T-helper 2 cell (primary cell): ENCODE measurements at regions not wholly inside any gene's neighbourhood (a gene's known extent, or its start where the extent isn't known, plus 50 kb on each side); places are given as distances from the start of the nearest gene placed in this dataset.

Source experiments
- DNase-seq, 5 experiments: peaks; one replicate each; pipeline versions ENCODE4 v3.0.0 to v3.0.0-alpha.2; 2012 to 2022

DNA sequence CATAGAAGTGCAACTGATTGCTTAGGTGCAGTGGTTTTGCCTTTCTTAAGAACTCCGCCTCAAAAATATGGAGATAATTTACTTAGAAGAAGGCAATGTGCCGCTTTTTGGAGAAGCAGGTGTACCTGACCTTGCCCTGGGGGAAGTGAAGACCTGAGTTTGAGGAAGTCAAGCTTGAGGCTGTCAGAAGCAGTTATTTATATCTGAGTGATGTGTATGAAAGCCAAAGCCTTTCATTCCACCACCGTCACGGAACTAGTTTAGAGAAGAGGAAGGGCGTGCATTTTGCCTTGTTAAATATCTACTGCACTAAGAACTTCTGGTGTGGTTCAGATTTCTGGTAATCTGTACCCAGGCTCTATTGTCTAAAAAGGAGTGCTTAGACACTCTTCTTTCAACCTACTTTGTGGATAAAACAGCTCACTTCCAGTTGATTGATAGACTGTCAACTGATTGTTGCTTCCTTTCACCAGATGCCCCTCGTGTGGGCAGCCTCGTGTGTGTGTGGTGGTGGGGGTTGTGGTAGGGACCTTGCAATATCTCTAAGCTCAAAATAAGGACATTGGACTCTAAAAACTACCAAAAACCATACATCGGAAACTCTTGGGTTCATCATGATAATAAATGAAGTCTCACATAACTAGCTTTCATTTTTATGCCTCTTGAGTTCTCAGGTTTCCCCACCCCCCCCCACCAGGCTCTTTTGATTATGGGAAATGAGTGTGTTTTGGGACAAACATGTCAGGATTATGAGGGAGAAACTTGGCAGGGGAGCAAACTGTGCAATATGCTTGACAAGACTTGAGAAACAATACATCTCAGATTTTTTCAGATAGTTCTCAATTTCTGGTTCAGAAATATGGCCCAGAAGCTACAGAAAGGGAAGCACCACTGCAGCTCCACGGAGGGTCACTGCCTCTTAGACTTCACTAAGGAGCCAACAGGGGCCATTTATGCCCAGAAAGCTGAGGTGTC is 78.6 kb downstream of the ARF6 start:
- DNase-seq: peak in 2 of 5 experiments; percentile 42 to 85

DNA sequence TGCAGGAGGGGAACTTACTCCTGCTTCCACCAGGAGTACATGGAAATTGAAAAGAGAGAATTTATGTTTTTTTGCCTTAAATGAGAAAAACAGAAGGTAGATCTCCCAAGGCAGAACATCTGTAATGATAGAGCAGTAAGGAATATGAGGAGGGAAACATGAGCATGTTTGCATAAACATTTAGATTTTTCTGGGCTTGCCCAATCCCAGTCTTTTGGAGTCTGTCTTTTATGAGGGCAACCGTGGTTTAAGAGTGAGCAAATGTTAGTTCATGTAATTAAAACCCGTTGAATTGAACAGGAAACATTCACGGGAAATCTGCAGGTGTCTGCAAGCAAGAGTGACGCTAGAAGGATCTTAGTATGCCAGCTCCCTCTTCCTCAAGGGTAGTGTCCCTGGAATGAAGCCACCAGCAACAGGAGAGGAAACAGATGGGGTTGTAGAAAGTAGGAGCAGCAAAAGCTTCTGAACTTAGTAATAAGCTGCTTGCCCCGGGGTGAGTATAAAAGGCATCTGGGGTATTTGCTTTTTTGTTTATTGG is 79.3 kb downstream of the ARF6 start:
- no peak for DNase-seq

DNA sequence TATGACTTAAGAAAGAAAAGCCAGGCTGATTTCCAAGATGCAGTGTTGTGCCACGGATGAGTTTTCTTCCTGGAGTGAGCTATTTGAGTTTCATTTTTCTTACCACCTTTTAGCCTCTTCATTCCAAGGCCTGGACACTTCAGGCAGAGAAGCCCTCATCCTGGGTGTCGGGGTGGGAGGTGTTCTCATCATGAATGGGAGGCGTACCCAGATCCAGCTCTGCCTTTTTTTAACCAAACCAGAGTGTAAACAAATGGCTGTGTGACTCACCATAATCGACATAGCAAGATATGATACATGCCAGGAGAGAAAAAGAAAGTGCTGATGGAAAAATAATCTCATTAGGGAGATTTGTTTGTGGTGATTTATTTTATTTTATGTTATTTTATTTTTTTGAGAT is 79.9 kb downstream of the ARF6 start:
- DNase-seq: peak in 2 of 5 experiments; percentile 20 to 85

DNA sequence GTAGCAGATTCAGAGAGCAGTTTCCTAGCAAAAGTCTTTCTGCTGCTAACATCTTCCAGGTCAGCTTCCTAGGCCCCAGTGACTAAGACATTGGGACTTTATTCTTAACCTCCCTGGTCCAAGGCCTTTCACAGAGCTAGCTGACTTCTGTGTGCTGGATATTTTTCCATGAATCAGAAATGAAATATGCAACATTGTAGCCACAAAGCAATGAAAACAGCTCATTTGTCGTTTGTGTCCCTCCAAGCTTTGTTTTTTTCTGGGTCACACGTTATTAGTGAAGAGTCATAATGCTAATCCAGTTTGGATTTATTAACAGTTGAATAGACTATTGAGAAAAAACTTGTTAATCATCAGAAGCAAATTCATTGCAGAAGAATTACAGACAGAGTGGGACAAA is 82.4 kb downstream of the ARF6 start:
- DNase-seq: no peak

DNA sequence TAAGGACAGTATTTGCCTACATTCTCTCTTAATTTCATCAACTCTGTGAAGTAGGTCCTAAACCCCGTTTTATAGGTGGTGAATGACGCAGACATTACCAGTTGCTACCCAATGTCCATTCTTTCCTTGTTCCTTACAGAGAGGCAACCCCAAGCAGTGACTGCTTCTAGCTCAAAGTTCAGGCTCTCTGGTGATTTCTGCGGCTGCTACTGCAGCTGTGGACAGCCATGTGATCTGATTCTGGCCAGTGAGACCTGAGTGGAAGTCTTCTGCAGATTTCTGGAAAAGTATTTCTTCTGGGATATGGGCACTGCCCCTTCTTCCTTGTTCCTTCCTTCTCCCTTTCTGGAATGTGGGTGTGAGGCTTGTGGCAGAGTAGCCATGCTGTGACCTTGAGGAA is 82.9 kb downstream of the ARF6 start:
- no peak for DNase-seq

DNA sequence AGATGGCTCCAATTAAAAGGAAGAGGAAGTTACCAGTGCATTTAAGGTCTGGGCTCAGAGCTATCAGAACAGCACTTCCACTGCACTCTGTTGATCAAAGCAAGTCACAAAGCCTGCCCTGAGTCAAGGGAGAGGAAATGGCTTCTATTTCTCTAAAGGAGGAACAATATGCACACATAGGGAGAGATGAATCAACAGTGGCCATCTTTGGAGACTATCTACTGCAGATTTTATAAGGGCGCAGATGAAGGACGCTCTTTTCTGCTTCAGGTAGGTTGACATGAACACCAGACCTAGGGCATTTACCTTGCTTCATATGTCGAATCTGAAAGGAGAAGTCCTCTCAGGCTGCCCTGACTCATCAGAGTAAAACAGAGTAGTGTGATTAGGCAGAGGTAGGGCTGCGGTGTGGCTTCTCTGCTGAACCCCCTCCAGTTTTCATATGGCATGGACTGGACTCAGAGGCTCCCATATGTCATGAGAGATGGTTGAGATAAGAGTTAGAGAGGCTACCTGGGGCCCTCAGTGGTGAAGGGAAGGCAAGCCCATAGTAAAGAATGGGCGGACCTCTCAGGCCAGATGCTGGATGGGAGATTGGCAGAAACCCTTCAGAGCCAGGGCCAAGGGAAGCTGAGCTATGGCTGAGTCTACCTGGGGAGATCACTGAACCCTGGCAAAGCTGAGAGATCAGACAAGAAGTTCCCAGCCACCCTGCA is 84.4 kb downstream of the ARF6 start:
- DNase-seq: peak in 2 of 5 experiments; percentile 7 to 64

DNA sequence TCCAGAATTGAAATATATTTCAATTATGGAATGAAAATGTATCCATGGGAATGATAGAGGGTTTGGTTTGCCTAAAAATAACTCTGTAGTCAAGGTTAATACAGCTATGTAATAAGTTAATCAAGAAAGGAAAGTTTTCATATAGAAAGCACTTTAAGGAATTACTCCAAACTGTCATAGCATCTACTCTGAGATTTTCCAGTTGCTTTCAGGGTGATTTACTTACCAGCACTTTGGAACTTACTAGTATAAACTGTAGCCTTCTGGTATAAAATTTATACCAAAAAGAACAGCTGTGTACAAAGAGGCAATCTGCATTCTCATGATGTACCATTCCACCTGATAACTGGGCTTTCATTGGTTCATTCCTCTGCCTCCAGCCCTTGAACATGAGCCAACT is 87.1 kb downstream of the ARF6 start:
- DNase-seq: no peak

DNA sequence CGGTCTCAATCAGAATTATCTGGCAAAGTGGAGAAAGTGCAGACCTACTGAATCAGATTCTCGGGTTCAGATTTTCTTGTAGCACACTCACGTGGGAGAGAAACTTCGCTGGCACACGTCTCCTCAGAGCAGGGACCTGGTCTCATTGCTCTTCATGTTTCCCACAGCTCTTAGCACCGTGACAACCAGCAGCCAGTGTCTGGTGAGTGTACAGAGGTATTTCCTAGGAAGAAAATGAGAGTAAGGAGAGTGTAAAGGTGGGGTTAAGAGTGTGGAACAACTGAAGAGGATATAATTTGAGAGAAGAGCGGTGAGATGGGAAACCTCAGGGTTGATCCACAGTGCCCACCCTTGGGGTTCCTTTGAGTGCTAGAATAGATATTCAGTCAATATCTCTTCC is 89.2 kb downstream of the ARF6 start:
- no peak for DNase-seq

DNA sequence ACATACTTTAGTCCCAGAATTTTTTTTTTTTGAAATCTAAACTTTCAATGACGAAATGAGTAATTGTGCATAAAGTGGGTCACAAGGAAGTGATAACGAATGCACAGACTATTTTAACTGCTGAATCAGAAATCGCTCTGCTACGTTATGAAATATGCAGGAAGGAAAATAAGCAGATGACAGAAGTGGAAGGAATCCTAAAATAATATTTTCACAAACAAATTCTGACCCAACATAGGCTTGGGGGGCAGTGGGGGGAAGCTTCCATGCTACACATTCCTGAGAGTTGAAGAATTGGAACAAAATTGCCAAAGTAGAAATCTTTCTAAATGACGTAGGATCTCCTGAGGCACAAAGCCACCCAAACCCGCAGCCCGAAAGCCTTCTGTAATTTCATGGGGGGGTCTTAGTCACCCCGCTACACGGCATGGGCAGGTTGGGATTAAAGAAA is 89.6 kb downstream of the ARF6 start:
- peak in 1 of 5 experiments; percentile 56 for DNase-seq

DNA sequence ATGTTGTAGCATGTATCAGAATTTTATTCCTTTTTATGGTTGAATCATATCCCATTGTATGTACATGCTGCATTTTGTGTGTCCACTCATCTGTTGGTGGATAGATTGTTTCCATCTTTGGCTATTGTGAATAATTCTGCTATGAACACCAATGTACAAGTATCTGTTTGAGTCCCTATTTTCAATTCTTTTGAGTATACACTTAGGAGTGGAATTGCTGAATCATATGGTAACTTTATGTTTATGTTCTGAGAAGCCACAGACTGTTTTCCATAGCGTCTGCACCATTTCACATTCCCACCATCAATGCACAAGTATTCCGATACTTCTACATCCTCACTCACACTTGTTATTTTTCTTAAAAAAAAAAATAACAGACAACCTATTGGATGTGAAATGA is 91.5 kb downstream of the ARF6 start:
- DNase-seq: peak in 1 of 5 experiments; percentile 30

DNA sequence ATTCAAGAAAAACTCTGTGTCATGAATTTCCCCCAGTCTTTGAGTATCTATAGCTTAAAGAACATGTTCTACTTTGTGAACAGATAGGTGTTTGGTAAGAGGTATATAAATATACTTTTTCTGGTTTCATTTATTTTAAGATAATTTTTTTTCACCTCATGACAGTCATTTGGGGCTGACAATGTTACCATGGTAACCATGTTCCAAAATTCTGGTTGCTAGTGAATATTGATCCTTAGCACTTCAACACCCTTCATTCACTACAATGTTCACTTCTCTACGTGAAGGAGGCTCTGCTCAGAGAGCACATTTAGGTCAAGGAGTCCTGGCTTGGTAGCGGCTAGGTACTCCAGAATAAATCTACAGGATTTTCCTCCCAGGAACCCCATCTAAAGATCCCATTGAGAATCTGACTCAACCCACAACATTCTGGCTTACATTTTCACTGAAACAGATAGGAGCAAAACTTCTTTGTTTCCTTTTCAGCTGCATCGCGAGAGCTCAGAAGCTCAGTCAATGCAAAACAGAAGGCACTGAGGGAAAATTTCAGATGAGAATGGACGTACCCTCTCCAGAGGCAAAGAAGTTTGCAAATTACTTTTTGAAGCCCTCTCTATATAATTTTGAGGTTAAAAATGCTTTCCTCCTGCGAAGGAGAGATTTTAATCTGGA is 93.6 kb downstream of the ARF6 start:
- peak in 1 of 5 experiments; percentile 43 for DNase-seq

DNA sequence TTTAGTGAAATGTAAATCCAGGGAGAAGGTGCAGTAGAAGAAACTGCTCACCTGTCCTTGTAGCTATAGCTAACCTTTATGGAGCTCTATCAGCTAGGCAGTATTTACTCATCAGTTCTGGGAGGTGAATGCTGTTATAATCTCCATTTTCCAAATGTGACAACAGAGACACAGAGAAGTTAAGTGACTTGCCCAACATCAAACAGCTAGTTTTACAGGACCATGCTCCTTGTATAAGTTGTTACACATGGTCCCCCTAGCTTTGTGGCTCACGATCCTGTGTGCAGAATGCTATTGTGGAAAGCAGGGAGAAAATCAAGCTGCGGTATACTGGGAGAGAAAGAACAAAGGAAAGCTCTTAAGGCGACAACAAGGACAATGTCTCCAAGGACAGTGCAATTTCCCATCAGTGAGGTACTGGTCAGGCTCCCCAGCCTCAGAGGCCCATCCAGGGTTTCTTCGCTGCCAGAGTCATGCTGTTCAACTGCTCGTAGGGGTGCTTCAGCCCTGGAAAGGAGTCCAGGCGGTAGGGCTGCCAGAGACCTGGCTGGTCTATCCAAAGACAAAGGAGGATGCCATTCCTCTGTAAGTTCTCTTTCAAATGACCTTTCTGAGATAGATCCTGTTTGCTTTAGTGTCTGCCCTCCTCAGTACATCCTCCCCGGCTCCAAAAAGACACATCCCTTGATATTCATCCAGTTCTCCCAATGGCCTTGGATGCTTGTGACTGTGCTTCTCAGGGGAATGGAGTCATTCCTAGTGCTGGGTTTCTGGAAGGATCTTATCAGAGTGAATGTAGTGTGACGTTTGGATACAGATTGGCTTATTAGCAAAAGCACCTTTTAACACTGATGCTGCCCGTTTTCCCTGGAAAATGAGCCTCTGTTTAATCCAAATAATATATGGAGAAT is 95.5 kb downstream of the ARF6 start:
- no peak for DNase-seq

DNA sequence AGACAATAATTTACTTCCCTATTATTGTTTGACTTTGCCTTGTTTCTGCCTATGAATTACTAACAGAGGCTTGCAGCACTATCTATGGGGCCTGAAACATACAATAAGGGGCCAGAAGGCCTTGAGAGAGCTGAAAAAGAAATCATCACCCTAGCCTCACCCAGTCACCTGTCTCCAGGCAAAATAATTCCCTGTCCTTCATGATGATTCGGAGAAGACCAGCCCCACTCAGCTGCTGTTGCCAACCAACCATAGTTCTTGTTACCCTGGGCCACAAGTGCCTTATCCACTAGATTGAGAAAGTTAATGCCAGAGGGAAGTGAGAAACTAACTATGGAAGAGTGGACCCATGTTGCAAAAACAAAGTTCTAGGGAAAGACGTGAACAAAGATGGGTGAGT is 97.1 kb downstream of the ARF6 start:
- no peak for DNase-seq

DNA sequence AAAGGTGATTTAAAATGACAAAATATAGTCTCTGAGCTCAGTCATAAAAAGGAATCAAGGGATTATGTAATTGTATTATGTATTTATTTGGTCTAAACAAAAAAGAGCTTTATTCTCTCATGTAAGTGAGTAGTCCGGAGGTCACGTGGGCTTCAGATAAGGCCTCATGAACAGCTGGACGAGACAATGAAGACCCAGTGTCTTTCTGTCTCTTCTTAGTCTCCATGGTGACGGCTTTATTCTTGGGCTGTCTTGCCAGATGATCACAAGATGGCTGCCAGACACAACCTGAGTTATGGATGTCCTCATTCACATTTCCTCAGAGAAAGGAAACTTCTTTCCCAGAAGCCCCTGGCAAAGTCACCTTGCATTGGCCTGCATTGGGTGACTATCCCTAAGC is 98.6 kb downstream of the ARF6 start:
- no peak for DNase-seq

DNA sequence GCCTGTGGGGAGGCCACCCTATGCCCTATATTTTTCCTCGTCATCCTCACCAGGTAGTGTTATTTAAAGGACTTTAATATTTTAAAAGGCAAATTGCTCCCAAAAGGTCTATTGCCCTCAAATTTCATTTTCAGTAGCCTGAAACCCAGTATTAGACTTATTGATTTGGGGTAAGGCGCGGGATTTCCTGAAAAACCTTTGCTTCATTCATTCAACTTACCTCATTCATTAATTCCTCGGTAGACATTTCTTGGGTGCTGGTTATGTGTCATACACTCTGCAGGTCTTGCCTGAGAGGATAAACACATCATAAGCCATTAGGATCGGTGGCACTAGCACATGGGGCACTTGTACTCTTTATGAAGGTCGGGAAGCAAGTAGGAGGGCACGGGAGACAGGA is 99.2 kb downstream of the ARF6 start:
- DNase-seq: no peak

DNA sequence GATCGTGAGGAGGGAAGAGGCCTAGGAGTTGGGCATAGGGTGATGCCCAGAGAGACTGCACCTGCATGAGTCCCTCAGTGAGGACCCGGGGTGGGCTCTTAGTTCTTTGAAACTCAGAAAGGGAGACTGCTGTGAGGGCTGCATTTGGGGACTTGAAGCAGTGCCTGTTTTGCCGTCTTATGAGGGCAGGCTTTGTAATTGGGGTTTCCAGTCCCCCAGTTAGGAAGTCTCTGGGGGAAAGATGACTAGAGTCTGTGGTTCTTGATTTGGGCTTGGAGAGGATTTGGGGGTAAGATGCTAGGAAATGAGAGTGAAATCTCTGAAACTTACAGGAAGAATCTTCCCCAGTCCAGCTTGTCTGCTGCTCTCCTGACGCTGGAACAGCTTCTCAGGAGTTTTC is 99.6 kb downstream of the ARF6 start:
- DNase-seq: no peak

DNA sequence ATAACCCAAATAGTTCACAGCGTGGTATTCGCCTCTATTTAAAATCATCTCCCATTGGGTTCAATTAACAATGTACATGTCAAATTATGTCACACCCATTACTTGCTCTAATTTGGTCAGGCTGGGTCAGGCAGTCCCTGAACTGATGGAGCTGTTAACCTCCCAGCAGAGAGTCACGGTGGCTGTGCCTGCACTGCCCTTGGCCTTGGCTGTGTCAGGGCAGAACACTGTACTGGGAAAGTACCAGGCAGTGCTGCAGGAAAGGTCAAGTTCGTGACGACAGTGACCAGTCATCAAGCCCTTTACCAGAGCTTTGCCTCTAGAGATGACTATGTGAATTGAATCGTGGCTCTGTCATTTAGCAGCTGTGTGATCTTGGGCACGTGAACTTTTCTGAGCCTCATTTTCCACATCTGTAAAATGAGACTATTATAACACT is 100.0 kb downstream of the ARF6 start:
- peak in 1 of 5 experiments; percentile 46 for DNase-seq

DNA sequence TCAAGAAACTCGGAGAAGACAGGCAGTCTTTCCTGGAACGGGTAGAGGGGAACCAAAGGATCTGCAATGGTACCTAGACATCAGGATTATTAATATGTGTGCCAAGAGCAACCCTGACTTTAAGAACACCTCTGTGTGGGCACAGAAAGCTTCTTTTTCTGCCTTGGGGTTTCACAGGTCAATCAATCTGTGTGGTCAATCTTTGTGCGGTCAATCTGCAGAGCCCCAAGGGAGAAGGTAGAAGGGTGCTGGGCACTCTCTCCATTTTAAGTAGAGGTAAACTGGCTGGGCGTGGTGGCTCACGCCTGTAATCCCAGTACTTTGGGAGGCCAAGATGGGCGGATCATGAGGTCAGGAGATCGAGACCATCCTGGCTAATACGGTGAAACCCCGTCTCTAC is 100.7 kb downstream of the ARF6 start:
- no peak for DNase-seq

DNA sequence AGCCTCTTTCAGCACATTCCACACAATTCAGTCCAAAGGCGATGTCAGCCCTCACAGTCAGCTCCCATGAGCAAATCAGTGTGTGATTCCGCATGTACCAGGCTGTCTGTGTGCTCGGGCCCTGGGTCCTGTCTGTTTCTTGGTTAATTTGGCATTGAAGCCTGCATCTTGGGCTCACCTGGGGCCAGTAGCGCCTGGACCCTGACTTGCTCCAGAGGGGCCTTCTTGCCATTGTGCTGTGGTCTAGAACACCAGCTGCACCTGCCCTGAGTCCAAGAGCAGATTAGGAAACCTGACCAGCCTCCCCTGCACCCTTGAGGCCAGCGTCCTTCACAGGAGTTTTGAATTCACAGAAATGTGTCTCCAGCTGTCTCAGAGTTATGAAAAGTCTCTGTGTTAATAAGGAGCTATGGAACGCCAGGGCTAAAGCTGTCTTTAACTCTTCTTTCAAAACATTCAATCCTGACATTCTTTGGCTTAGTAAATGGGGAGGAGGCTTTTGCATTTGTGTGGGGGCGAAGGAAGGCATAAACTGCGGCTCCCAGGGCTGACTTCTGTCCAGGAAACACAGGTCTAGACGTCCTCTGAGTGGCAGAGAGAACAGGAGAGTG is 102.2 kb downstream of the ARF6 start:
- DNase-seq: no peak

DNA sequence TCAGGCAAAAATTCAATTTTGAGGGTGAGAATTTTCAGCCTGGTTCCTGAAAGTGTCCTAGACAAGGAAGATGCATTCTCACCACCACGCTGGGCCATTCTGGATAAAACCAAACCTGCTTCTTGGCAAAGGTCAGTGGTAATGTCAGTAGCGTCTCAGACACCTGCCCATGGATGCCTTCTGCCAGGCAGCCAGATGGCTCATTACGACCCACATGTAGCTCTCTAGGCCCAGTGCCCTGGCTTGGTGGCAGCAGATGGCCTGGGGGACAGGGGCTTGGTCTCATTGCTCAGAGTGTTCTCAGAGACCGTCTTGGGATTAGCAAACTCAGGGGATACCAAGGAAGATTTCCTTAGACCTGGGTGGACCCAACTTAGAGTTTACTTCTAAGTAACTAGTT is 105.1 kb downstream of the ARF6 start:
- no peak for DNase-seq

DNA sequence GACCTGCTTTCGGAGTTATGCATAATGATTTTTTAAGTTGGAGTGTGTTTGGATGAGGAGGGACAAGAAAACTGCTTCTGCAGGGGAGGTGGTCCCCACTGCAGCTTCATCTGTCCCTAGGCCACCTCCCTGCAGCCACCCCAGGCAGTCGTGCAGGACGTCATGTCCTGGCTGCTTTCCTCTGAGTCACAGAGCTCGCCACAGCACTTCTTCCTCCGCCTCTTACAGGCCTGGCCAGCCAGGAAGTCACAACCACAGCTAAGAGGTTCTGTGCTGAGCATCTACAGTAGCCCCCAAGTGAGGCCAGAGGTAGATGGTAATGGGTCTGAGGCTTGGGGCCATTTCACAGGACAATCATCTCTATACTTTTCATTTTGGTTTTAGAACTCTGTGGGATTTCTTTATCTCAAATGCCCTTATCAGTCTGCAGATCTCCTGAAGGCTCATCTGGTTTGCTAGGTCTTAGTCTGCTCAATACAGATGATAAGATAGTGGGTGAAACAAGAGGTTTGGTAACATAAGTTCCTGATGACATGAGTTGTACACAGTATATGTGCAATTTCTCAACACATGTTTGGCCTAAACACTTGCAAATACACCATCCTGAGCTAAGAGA is 106.4 kb downstream of the ARF6 start:
- peak; percentile 33 to 98 (median 61) for DNase-seq
